Mesodermal cell (in vitro differentiated cells): ENCODE measurements at regions not wholly inside any gene's neighbourhood (a gene's known extent, or its start where the extent isn't known, plus 50 kb on each side); places are given as distances from the start of the nearest gene placed in this dataset.

ENCODE experiments used
- H3K27ac ChIP-seq: 2 replicates; pipeline ENCODE4 v1.7.0; 2013; ENCODE audit warnings: mild to moderate bottlenecking, low read depth, low read length, moderate library complexity; ENCODE audit not compliant: severe bottlenecking
- H3K36me3 ChIP-seq: 2 replicates; pipeline ENCODE4 v1.7.1; 2013; ENCODE audit warnings: mild to moderate bottlenecking, low read length, moderate library complexity; ENCODE audit not compliant: control insufficient read depth, insufficient read depth
- H3K4me1 ChIP-seq: one replicate; pipeline ENCODE4 v1.7.1; 2013; ENCODE audit warnings: mild to moderate bottlenecking, low read length; ENCODE audit not compliant: insufficient read depth, control insufficient read depth, poor library complexity, severe bottlenecking
- H3K4me3 ChIP-seq: 2 replicates; pipeline ENCODE4 v1.7.0; 2013; ENCODE audit warnings: low read length, control low read depth, mild to moderate bottlenecking; ENCODE audit not compliant: insufficient read depth, poor library complexity, severe bottlenecking; ENCODE audit errors: extremely low read depth
- H3K9me3 ChIP-seq: 2 replicates; pipeline ENCODE4 v1.7.1; 2013; ENCODE audit warnings: mild to moderate bottlenecking, low read length, moderate library complexity; ENCODE audit not compliant: control insufficient read depth
- WGBS, 2 experiments: methylation state at CpG; one replicate each; pipeline ENCODE4 v1.1.5; 2013; ENCODE audit warnings: missing lambda C conversion rate in 2 of 2; ENCODE audit not compliant: insufficient coverage in 2 of 2; 5-methylcytosine and 5-hydroxymethylcytosine counted together

DNA sequence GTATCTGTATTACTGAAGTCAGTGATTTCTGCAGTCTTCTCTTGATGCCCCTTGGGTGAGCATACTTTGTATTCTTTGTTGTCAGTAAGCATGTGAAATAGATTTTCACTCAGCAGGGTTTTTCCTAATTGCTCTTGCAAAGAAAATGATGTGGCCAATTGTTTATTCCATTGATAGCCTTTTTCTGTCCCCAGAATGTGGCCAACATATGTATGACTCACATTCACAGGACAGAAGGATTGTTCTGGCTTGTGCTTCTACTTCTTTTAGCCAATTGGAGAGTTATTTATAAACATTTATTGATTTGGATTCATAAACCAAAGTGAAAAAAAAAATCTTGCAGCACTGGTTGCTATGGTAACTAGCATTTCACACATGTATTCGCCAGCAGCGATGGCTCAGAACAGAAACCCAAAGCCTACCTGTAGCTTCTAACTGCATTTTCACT lies 54.4 kb upstream of the RBM24 start:
- Histone ChIP-seq H3K4me3 (no peak overlapping the region), H3K36me3 (no peaks in the 10 kb centered on the region), H3K4me1 (no peaks in the 10 kb centered on the region), H3K9me3 (no peaks in the 10 kb centered on the region), H3K27ac (no peak overlapping the region)
- WGBS, 2 experiments = 78% methylated on average over 2 of the region's 2 CpGs; no CpG with 5 or more reads in 1 of the 2 experiments

DNA sequence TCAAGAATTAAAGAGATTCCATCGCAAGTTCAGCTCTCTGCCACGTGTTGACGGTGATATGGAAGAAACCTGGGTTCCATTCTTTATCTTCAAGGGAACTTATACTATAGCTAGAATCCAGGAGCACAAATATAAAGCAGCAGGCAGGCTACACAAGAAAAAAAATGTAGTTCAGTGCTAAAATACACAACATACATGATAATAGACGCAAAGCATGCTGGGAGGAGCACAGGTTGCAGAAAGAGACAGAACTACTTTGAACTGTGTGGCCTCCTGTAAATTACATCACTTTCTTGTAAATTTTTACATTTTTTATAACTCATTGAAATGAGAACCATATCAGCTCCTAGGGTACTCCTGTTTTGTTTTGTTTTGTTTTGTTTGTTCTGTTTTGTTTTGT lies 53.8 kb upstream of the RBM24 start:
- Histone ChIP-seq H3K9me3 (no peaks in the 10 kb centered on the region), H3K27ac (no peak overlapping the region), H3K4me3 (no peak overlapping the region)

More for the DNA sequence above, 53.8 kb upstream of the RBM24 start:
- Histone ChIP-seq H3K4me1 (no peaks in the 10 kb centered on the region), H3K36me3 (no peaks in the 10 kb centered on the region)
- 100% methylated on average over 1 to 2 of the region's 4 CpGs for WGBS, 2 experiments
